Stomach (tissue), 8 donors: ENCODE measurements at regions not wholly inside any gene's neighbourhood (a gene's known extent, or its start where the extent isn't known, plus 50 kb on each side); places are given as distances from the start of the nearest gene placed in this dataset.

ENCODE experiments used
- DNase-seq, 2 donors: peaks; one replicate each; pipeline versions ENCODE4 v3.0.0 to v3.0.0-alpha.2; 2013 to 2019
- H3K27ac ChIP-seq, 5 donors: fragments of 200-600 bp in 4 of 5; sonication (generic) in 4 of 5; one replicate each; pipeline ENCODE4 v1.5.1; 2013 to 2019; ENCODE audit warnings: mild to moderate bottlenecking in 1 of 5, moderate library complexity in 1 of 5
- H3K27me3 ChIP-seq, 3 donors: fragments of 200-600 bp; sonication (generic); one replicate each; pipeline ENCODE4 v1.5.1; 2017 to 2019; ENCODE audit warnings: mixed run types in 1 of 3
- H3K36me3 ChIP-seq, 4 donors: fragments of 200-600 bp; sonication (generic); 1 replicate in 3 of 4; 2 replicates in 1 of 4; pipeline ENCODE4 v1.5.1; 2016 to 2019
- H3K4me1 ChIP-seq, 4 donors: fragments of 200-600 bp; sonication (generic); one replicate each; pipeline ENCODE4 v1.5.1; 2016 to 2019
- H3K4me3 ChIP-seq, 4 donors: fragments of 200-600 bp; sonication (generic) in 3 of 4; one replicate each; pipeline ENCODE4 v1.5.1; 2016 to 2019; ENCODE audit warnings: mild to moderate bottlenecking in 1 of 4
- H3K9me3 ChIP-seq, 4 donors: fragments of 200-600 bp; sonication (generic); one replicate each; pipeline ENCODE4 v1.5.1; 2016 to 2019
- CTCF ChIP-seq, 7 experiments: fragments of 450-650 bp in 4 of 7; fragments of 200-600 bp in 3 of 7; sonication (generic) in 3 of 7; IDR thresholded peaks; one replicate each; pipeline ENCODE4 v1.5.1; 2016 to 2019; ENCODE audit warnings: antibody characterized with exemption in 7 of 7, control low read depth in 2 of 7, mild to moderate bottlenecking in 1 of 7
- EP300 ChIP-seq: sonication (generic); formaldehyde crosslinking; IDR thresholded peaks from one replicate; pipeline ENCODE4 v1.6.1; 2017; ENCODE audit warnings: antibody characterized with exemption
- POLR2A ChIP-seq, 4 donors: fragments of 450-650 bp; IDR thresholded peaks; one replicate each; pipeline ENCODE4 v1.6.1; 2016; ENCODE audit warnings: antibody characterized with exemption in 4 of 4, control low read depth in 2 of 4, mild to moderate bottlenecking in 1 of 4, moderate library complexity in 1 of 4
- POLR2AphosphoS5 ChIP-seq, 3 donors: sonication (generic); formaldehyde crosslinking; IDR thresholded peaks; one replicate each; pipeline ENCODE4 v1.6.1; 2016; ENCODE audit warnings: antibody characterized with exemption in 3 of 3
- WGBS, 5 donors: extraction: QIAGEN DNeasy Blood & Tissue Kit in 3 of 5; methylation state at CpG; one replicate each; pipeline versions ENCODE4 v1.1.5 to v1.1.7; 2013 to 2018; 5-methylcytosine and 5-hydroxymethylcytosine counted together
- intact Hi-C: fragments of 100-400 bp; cut with DNase I; formaldehyde crosslinking; loops from one replicate; pipeline ENCODE4 v1.15.1; 2023; ENCODE audit warnings: low total_unique reads
- donor health status: healthy with polysubstance abuse.
- donor health status: Bipolar disorder and iron deficiency.
- donor health status: healthy.

GRCh38 chr18:28922936-28923335 lies 746.0 kb upstream of the CDH2 start:
- Histone ChIP-seq H3K4me3 (no peak overlapping the region), H3K27me3 (no peaks in the 10 kb centered on the region), H3K4me1 (no peaks in the 10 kb centered on the region), H3K36me3 (no peaks in the 10 kb centered on the region), H3K27ac (no peak overlapping the region), H3K9me3 (peaks cover 0 to 4% (median 0%) of the 10 kb centered on the region in 4 donors)
- DNase-seq: no peak
- WGBS, 5 donors: 78 to 91% (median 82%) methylated on average over 2 of the region's 2 CpGs
- intact Hi-C loops: no loop called here
- TF ChIP-seq CTCF (IDR thresholded peaks at IDR 0.05) (no peak), POLR2AphosphoS5 (IDR thresholded peaks at IDR 0.05) (no peak), POLR2A (IDR thresholded peaks at IDR 0.05) (no peak), EP300 (no peak)

GRCh38 chr18:28916456-28916855 lies 739.5 kb upstream of the CDH2 start:
- peaks cover 0 to 14% (median 5%) of the 10 kb centered on the region in 4 donors for H3K9me3 ChIP-seq
- H3K36me3 ChIP-seq: no peaks in the 10 kb centered on the region
- intact Hi-C loops: no loop called here
- H3K27me3 ChIP-seq: no peaks in the 10 kb centered on the region
- H3K4me3 ChIP-seq: no peak overlapping the region
- no peaks in the 10 kb centered on the region for H3K4me1 ChIP-seq
- TF ChIP-seq POLR2A (IDR thresholded peaks at IDR 0.05) (no peak), CTCF (IDR thresholded peaks at IDR 0.05) (no peak), EP300 (no peak), POLR2AphosphoS5 (IDR thresholded peaks at IDR 0.05) (no peak)
- H3K27ac ChIP-seq: no peak overlapping the region
- DNase-seq: no peak

GRCh38 chr18:28905509-28905908 lies 728.6 kb upstream of the CDH2 start:
- Histone ChIP-seq H3K36me3 (no peaks in the 10 kb centered on the region), H3K27me3 (no peaks in the 10 kb centered on the region), H3K4me3 (no peak overlapping the region), H3K9me3 (peaks cover 0 to 6% (median 0%) of the 10 kb centered on the region in 4 donors), H3K27ac (no peak overlapping the region), H3K4me1 (no peaks in the 10 kb centered on the region)
- no peak for DNase-seq
- no peak for TF ChIP-seq POLR2A (IDR thresholded peaks at IDR 0.05)
- TF ChIP-seq CTCF (IDR thresholded peaks at IDR 0.05): no peak
- no peak for TF ChIP-seq EP300
- no peak for TF ChIP-seq POLR2AphosphoS5 (IDR thresholded peaks at IDR 0.05)
- WGBS, 5 donors: 21 to 38% (median 33%) methylated on average over 1 of the region's 1 CpG
- intact Hi-C loops: no loop called here

- peaks cover 0 to 5% (median 0%) of the 10 kb centered on the region in 4 donors for H3K9me3 ChIP-seq
- no peak overlapping the region for H3K4me3 ChIP-seq
- 47 to 75% (median 55%) methylated on average over 1 of the region's 1 CpG for WGBS, 5 donors
- no peak for DNase-seq
- no peaks in the 10 kb centered on the region for H3K27me3 ChIP-seq
- intact Hi-C loops: no loop called here
- no peaks in the 10 kb centered on the region for H3K4me1 ChIP-seq
- H3K36me3 ChIP-seq: no peaks in the 10 kb centered on the region
- no peak overlapping the region for H3K27ac ChIP-seq
- TF ChIP-seq POLR2A (IDR thresholded peaks at IDR 0.05) (no peak), POLR2AphosphoS5 (IDR thresholded peaks at IDR 0.05) (no peak), CTCF (IDR thresholded peaks at IDR 0.05) (no peak), EP300 (no peak)
Observed at GRCh38 chr18:28904789-28905364, 727.9 kb upstream of the CDH2 start.
